Ramos (cell line): ENCODE measurements at regions not wholly inside any gene's neighbourhood (a gene's known extent, or its start where the extent isn't known, plus 50 kb on each side); places are given as distances from the start of the nearest gene placed in this dataset.
"Not testable (repeated sequence)": the region's sequence is repeated elsewhere in the genome, so short reads cannot be mapped to it uniquely, and the experiment has no call there.

ENCODE experiments used
- in situ Hi-C: fragments of 300-500 bp; cut with MboI; formaldehyde crosslinking; loops from one replicate; pipeline ENCODE4 v1.14.3; 2022; ENCODE audit warnings: low sequenced_read_pairs; ENCODE audit not compliant: unreplicated experiment

DNA sequence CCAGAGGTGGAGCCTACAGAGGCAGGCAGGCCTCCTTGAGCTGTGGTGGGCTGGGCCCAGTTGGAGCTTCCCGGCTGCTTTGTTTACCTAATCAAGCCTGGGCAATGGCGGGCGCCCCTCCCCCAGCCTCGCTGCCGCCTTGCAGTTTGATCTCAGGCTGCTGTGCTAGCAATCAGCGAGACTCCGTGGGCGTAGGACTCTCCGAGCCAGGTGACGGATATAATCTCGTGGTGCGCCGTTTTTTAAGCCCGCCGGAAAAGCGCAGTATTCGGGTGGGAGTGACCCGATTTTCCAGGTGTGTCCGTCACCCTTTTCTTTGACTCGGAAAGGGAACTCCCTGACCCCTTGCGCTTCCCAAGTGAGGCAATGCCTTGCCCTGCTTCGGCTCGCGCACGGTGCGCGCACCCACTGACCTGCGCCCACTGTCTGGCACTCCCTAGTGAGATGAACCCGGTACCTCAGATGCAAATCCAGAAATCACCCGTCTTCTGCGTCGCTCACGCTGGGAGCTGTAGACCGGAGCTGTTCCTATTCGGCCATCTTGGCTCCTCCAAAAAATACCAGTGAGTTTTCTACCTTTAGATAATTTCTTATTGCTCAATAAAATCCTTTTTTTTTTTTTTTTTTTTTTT lies 118.5 kb upstream of the TBC1D5 start:
- in situ Hi-C loops: not testable (repeated sequence)

DNA sequence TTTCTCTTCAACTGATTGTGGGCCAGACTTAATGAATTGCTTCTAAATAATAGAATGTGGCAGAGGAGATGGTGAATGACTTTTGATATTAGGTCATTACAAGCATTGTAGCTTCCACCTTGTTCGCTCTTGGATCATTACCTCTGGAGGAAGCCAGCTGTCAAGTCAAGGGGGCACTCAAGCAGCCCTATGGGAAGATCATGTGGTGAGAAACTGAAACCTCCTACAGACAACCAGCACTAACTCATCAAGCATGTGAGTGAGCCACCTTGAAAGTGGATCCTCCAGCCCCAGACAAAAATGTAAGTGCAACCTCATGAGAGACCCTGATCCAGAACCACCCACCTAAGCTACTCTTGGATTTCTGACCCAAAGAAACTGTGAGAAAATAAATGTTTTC lies 109.8 kb upstream of the TBC1D5 start:
- in situ Hi-C loops: no loop called here

DNA sequence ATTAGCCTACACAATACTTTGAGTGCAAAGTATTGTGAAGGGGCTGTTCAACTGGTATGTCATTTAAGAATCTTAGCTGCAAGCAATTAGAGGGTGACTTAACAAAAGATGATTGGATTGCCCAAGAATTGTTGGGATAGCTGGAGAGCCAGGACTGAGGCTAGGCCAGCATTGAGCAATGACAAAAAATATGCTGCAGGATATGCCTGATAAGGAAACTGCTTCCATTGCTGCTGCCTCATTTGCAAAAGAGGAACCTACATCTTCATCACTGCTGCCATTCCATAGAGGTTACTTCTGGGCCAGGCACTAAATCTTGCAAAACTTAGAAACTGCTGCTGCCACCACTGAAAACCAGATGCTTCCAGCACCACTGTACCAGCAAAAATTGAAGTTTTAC lies 108.0 kb upstream of the TBC1D5 start:
- in situ Hi-C loops: no loop called here

DNA sequence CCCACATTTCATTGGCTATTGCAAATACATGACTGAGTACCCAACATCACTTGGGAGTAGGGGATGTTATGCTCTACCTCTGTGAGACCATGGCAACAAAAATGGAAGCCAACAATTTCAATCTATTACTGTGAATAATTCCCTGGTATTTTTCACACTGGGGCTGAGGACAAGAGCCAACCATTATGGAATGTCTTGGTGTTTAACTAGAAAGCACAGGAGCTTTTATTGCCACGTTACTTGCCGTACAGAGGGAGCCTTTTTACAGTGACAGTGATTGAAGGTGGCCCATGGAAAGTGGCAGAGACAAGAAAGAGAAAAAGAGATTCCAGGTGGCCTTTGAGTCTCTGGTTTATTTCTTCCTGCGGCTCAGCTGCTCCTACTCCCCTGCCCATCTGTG lies 105.7 kb upstream of the TBC1D5 start:
- in situ Hi-C loops: loop anchor here (10.0 to 25.0 kb wide), 2 partner anchors 583 to 1236 kb away; partner anchors contain the start of gene DAZL

DNA sequence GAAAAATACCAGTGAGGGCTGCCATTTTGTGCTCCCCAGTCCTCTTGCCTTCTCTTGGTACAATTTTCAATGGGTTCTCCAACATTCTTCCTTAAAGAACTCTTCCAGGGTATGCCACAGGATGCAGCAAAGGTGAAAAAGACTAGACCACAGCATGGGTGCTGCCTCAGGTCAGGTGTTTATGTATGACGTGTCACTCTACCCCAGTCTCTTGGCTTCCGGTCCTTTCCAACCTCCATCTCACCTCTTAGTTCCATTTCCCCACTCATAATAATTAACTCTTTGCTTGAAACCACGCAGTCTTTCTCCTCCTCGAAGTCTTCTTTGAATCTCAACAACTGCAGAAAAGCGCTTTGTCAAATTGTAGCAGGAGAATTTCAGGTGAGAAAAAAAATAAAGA lies 104.7 kb upstream of the TBC1D5 start:
- in situ Hi-C loops: loop anchor here (10.0 to 25.0 kb wide), 2 partner anchors 582 to 1235 kb away; partner anchors contain the start of gene DAZL

DNA sequence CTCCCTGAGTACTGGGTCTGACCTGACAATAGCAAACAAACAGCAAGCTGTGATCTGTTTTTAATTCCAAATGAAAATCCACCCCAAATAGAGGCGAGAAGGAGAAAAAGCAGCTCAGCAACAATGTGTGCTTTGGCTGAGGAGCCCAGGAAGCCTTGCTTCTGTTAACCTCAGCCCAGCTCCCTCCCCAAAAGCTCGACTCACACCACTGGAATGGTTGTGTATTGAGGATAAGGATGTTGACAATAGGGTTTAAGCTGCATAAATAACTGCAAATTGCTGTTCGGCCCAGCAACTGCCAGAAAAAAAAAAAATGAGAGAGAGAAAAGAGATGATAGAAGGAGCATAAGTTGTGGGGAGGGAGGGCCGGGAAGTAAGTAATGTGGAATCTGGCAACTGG lies 104.0 kb upstream of the TBC1D5 start:
- in situ Hi-C loops: loop anchor here (10.0 to 25.0 kb wide), 2 partner anchors 582 to 1234 kb away; partner anchors contain the start of gene DAZL

DNA sequence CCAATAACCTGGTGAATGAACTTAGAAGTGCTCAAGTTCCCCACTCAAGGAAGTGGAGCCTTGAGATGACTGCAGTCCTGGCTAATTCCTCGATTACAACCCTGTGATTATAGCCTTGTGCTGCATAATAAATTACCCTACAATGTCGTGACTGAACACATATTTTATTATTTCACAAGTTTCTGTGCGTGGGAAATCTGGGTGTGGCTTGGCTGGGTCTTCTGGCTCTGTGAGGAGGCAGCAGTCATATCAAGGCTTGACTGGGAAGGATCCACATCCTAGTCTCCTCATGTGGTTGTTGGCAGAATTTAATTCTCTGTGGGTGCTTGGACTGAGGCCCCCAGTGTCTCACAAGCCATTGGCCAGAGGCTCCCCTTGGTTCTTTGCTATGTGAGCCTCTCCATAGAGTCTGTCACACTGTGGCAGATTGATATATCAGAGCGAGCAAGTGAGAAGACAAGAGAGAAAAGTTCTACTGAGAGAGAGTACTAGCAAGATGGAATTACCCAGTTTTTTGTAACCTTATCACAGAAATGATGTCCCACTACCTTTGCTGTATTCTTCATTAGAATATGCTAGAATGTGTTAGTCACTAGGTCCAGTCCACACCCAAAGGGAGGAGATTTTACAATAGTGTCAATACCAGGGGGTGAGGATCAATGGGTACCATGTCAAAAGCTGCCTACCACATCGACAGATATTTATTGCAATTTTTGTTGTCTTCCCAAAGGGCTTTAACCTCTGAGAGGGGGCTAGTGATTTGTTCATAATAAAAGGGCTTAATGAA lies 102.8 kb upstream of the TBC1D5 start:
- in situ Hi-C loops: loop anchor here (10.0 to 25.0 kb wide), 2 partner anchors 580 to 1233 kb away; partner anchors contain the start of gene DAZL

DNA sequence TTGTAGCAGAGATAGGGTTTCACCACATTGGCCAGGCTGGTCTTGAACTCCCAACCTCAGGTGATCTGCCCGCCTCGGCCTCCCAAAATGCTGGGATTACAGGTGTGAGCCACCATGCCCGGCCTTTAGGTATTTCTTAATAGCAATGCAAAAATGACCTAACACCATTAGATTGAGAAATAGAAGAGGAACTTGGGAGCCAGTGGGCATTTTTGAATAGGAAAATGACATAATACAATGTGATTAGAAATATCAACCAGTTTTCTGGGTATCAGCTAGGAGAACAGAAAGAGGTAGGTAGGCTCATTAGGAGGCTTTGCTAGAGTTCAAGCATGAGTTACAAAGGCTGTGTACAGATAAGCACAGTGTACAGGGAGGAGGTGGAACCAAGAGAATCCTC lies 101.8 kb upstream of the TBC1D5 start:
- in situ Hi-C loops: loop anchor here (5.0 to 25.0 kb wide), 3 partner anchors 412 to 1232 kb away; partner anchors contain the start of gene DAZL

DNA sequence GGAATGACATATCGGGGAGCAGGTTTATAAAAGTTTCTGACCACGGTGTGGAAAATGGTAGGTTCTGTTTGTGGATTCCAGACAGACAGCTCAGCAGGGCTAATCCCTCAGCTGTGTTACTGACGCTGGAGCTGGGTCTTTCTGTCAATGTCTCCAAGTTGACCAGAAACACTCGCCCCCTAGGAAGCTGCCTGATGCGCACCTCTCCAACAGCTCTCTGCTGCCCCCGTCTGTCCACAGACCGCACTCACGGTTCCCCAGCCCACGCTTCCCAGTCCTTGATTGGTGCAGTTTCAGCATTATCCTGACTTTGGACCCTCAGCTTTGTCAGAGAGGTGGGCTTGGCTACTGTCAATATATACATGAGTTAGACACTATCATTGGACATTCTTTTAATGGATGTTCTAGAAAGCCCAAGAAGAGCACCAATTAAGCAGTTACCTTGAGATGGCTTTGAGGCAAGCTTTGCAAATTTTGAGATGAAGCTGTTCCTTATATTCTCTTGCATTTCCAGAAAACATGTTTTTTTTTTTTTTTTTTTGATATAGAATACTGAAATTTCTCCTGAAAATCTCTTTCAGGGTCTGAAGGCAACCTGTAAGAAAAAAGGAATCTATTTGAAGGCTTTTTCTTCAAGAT lies 98.9 kb upstream of the TBC1D5 start:
- in situ Hi-C loops: loop anchor here (5.0 to 25.0 kb wide), 3 partner anchors 409 to 1229 kb away; partner anchors contain the start of gene DAZL

DNA sequence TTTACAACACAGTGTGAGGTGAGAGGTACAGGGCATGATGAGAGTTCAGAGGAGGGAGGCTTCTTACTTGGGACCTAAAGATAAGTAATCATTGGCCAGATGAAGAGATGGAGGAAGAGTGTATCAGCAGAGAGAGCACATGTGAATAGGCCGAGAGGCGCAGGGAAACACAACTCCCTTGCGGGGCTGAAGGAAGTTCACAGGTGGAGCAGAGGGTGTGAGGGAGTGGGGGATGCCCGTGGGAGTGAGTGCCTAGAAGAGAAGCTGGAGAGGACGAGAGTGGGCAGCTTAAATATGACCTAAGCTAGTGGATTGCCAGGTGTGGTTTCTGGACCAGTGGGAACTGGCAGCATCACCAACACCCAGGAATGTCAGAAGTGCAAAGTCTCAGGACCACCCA lies 98.2 kb upstream of the TBC1D5 start:
- in situ Hi-C loops: loop anchor here (5.0 to 25.0 kb wide), 3 partner anchors 408 to 1228 kb away; partner anchors contain the start of gene DAZL

DNA sequence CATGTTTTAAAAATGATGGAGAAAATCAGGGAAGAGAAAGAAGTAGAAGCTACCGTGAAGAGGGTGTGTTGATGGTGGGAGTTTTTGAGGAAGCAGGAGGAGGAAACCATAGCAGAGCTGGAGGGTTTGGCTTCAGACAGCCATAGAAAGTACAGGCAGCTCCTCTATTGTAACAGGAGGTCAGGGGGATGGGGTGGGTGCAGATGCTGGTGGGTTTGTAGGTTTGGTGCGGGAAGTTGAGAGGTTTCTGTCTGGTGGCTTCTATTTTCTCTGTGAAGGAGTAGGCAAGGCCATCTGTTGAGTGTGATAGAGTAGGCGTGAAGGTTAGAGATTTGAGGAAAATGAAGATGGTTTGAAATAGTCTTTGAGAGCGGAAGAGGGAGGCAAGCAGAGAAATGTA lies 97.7 kb upstream of the TBC1D5 start:
- in situ Hi-C loops: loop anchor here (5.0 to 25.0 kb wide), 3 partner anchors 408 to 1228 kb away; partner anchors contain the start of gene DAZL

DNA sequence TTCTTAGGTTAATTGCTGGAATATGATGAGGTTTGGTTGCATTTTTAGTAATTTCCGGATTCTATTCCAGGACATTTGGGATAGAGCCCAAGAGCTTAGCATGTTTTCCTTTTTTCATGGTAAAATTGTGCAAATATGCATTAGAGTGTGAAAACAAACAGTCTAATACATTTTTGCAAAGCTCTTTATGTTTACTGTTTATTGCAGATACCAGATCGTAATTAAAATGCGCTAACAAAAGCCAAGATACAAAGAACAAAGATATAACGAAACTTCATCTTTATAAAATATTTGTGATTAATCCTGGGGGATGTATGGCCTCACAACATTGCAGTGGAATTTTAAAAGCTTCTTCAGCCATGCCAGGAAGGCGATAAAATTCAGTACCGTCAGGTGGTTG lies 94.5 kb upstream of the TBC1D5 start:
- in situ Hi-C loops: loop anchor here (25.0 kb wide), 1 partner anchor 1225 kb away; the partner anchor contains the start of gene DAZL

DNA sequence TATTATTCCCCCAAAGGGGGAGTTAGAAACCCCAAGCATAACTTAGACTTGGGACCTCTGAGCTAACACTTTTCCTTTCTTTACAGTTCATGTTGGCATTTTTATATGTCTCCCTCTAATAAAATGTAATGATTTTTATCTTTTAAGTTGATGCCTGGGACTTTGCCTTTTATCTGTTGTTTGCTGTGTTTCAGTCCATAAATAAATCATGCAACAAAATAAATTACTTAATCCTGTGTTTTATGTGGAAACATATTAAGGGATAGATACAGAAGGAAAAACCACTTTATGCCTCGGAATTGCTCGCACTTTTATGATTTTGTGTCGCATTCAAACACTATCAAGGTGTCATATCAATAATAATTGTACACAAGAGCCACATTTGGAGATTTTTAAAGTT lies 93.7 kb upstream of the TBC1D5 start:
- in situ Hi-C loops: loop anchor here (25.0 kb wide), 1 partner anchor 1224 kb away; the partner anchor contains the start of gene DAZL

DNA sequence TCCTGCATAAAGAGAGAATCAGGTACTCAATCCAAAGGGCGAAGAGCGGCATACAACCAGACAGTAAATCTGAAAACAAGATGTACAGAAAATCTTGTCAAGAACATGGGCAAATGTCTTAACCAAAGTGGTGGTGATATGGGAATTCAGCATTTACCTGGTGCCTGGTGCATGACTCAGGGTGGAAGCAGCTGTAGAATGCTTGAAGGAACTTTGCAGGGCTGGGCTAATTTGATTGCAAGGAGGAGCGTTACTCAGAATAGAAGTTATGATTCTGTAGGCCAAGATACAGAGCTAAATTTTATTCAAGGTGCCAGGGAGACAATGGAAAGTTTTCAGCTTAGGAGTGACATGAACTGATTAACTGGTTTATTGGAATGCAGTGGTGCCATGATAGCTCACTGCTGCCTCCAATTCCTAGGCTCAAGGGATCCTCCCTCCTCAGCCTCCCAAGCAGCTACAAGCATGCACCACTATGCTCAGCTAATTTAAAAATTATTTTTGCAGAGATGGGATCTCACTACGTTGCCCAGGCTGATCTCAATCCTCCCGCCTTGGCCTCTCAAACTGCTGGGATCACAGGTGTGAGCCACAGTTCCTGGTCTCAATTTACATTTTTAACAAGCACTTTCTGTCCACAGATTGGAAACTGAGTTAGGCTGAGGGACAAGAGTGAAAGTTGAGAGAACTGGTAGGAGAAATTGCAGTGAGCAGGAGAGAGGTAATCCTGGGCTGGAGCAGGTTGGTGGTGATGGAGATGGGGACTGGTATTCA lies 91.5 kb upstream of the TBC1D5 start:
- in situ Hi-C loops: loop anchor here (25.0 kb wide), 1 partner anchor 1222 kb away; the partner anchor contains the start of gene DAZL

DNA sequence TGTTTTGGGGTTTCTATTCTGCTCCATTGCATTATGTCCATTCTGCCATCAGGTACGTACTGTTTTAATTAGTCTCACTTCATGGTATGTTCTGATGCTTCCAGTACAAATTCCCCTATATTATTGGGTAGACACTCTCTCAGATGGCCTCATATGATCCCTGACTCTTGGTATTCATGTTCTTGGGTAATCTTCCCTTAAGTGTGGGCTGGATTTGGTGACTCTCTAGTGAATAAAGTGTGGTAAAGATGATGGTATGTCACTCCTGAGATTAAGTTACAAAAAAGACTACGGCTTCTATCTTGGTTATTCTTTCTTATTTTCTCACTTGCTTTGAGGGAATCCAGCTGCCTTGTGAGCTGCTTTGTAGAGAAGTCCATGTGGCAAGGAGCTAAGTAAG lies 89.6 kb upstream of the TBC1D5 start:
- in situ Hi-C loops: loop anchor here (25.0 kb wide), 1 partner anchor 1220 kb away; the partner anchor contains the start of gene DAZL

DNA sequence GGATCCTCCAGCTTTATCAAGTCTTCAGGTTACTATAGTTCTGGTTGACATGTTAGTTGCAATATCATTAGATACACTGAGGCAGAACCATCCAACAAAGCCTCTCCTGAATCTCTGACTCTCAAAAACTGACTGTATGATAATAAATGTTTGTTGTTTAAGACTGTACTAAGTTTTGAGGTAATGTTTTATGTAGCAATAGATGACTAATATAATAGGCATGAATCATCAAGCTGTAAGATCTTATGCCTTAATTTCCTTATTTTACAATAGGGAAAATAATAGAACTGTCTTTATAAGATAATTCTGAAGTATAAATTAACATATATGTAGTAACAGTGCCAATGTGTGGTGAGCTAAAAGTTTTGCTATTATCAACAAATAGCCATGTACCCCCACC lies 88.9 kb upstream of the TBC1D5 start:
- in situ Hi-C loops: loop anchor here (25.0 kb wide), 1 partner anchor 1219 kb away; the partner anchor contains the start of gene DAZL

DNA sequence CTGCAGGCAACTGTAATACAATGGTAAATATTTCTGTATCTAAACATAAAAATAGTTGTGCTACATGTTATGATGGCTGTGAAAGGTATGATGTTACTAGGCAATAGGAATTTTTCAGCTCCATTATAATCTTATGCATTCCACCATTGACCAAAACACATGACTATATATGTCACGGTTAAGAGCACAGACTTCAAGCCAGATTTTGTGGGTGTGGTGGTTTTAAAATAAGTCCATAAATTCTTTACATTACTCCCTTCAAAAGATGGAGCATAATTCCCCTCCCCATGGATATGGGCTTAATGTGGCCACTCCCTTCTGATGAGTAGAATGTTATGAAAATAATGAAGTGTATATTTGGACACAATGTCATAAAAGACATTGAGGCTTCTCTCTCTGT lies 88.4 kb upstream of the TBC1D5 start:
- in situ Hi-C loops: loop anchor here (25.0 kb wide), 1 partner anchor 1218 kb away; the partner anchor contains the start of gene DAZL

DNA sequence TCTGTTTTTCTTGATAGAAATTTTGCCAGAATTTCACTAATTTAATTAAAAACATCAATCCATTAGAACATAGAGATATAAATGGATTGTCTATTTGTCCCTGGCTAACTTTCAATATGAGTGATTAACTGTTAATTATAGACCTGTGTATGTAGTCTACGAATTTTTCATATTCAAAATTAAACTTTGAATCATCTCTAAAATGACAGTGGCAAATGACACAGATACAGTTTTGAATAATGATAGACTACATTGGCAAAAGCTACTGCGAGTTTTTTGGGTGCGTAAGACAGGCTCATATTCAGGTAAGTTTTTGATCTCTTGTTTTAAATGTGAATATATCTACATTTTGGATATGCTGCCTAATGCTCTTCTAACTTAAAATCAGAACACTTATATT lies 86.0 kb upstream of the TBC1D5 start:
- in situ Hi-C loops: loop anchor here (25.0 kb wide), 1 partner anchor 1216 kb away; the partner anchor contains the start of gene DAZL

DNA sequence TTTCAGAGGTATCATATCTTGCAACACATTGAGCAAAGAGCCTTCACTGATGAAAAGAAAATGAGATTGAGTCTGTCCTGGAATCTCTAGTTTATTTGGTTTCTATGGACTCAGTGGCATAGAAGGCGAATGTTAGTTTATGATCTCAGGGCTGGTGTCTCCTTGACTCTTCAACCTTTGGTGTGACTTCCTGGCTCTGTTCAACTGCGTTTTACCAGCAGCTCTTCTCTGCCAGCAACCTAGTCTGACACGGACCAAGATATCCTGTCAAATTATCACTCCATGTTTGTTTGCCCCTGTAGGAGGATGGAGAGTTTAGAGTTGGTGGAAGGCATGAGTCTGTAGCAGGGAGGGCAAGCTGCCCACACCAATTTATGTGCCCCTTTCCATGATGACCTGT lies 82.9 kb upstream of the TBC1D5 start:
- in situ Hi-C loops: loop anchor here (25.0 kb wide), 1 partner anchor 1213 kb away; the partner anchor contains the start of gene DAZL
